ENCODE measurements at regions not wholly inside any gene's neighbourhood (a gene's known extent, or its start where the extent isn't known, plus 50 kb on each side); places are given as distances from the start of the nearest gene placed in this dataset.

- no peak for TF ChIP-seq POLR2A (IDR thresholded peaks at IDR 0.05)
- TF ChIP-seq CTCF (IDR thresholded peaks at IDR 0.05): no peak
- TF ChIP-seq EP300 (IDR thresholded peaks at IDR 0.05): no peak
Measured at GRCh38 chrX:42106556-42106955, 183.2 kb upstream of the CASK start.

All from tibial nerve (tissue), 4 donors.